Mononuclear cell (primary cell): ENCODE measurements at regions not wholly inside any gene's neighbourhood (a gene's known extent, or its start where the extent isn't known, plus 50 kb on each side); places are given as distances from the start of the nearest gene placed in this dataset.

ENCODE experiments used
- H3K27me3 ChIP-seq: 2 replicates; pipeline ENCODE4 v1.6.0; 2011; ENCODE audit warnings: low read length, control low read depth; ENCODE audit not compliant: insufficient read depth
- H3K4me1 ChIP-seq: 2 replicates; pipeline ENCODE4 v1.5.1; 2011; ENCODE audit warnings: mild to moderate bottlenecking, low read length, control low read depth; ENCODE audit not compliant: insufficient read depth
- H3K4me3 ChIP-seq: 2 replicates; pipeline ENCODE4 v1.5.1; 2011; ENCODE audit warnings: mild to moderate bottlenecking, low read length, moderate library complexity
- H3K9me3 ChIP-seq: 2 replicates; pipeline ENCODE4 v1.5.1; 2011; ENCODE audit warnings: low read depth, mild to moderate bottlenecking, control low read depth, low read length

DNA sequence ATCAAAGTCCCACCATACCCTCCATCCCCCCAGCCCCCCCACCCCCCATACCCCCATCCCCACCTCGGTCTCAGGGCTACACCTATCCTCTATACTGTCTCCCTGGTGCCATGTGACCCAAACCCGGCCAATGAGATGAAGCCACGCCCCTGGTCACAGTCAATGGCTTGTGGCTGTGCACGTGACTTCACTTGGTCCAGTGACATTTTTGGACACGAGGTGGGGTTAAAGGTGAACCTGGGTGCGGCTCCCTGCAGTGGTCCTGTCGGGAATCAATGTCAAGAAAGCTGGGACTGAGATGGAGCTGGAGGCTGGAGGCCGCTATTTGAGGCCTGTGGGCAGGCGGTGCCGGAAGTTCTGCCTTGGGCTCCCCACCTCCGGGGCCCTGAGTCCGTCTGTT, 100.7 kb upstream of the MAP1LC3B2 start:
- Histone ChIP-seq H3K4me1 (peaks cover 4% of the 10 kb centered on the region), H3K9me3 (no peaks in the 10 kb centered on the region), H3K4me3 (no peak overlapping the region), H3K27me3 (no peaks in the 10 kb centered on the region)

DNA sequence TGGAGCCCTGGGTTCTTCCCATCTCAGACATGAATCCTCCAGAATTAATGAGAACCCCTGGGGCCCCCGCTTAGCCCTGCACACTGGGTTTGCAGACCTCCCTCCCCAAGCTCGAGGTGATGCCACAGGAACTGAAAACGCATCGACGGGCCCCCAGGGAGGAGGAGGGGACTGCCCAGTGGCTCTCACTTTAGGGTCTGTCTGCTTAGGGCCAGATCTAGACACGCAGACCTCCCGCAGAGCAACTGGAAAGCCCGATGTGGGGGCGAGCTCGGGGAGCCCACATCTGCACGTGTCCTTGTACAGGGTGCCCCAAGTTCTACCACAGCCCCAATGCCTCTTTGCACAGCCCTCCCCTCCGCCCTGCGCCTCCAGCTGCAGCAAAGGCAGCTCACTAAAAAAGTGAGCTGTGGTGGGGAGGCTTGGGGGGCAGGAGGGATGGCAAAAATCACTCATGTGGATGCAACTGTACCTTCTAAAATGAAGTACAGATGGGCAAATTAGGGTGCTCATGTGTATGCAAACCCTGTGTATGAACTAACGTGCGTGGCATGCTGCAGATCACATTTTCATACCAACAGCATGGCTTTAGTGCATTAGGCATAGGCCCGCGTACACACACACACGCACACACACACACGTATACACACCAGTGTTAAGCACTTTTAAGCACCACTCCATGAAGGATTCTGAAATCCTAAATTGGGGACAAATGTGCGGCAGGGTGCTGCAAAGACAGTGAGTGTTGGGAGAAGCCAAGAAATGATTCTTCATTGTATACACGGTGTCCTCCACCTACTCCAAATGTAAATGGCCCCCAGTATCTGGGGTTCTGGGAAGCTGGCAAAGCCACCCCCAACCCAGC, 99.9 kb upstream of the MAP1LC3B2 start:
- Histone ChIP-seq H3K4me1 (peaks cover 4% of the 10 kb centered on the region), H3K9me3 (no peaks in the 10 kb centered on the region), H3K27me3 (no peaks in the 10 kb centered on the region), H3K4me3 (no peak overlapping the region)

DNA sequence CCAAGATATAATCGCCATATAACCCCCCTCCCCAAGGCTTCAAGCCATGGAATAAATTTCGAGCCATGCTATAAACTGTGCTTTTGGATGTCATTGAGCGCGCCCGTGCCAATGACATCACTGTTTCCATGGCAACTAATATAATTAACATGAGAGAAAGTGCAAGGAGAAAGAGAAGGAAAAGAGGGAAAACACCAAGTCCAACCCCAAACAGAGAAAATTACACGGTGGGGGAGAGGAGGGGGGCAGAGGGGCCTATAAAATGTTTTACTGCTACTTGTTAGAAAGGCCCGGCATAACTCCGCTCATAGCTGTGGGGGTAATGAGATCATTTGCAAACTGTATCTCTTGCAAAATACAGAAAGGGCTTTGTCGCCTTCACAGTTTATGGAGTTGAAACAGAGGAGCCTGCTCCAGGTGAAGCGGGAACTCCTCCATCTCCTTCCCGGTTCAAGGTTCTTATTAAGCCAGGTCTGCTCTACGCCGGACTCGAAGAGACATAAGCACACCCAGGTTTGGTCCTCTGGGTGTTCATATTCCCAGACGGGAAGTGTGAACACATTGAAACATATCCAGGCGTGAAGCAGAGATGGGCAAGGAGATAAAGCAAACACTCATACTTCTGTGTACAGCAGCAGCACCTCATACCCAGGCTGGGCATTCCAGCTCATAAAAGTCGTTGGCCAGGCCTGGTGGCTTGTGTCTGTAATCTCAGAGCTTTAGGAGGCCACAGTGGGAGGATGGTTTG, 99.1 kb upstream of the MAP1LC3B2 start:
- no peaks in the 10 kb centered on the region for H3K9me3 ChIP-seq
- H3K4me3 ChIP-seq = no peak overlapping the region
- H3K27me3 ChIP-seq = no peaks in the 10 kb centered on the region
- H3K4me1 ChIP-seq = peaks cover 4% of the 10 kb centered on the region

DNA sequence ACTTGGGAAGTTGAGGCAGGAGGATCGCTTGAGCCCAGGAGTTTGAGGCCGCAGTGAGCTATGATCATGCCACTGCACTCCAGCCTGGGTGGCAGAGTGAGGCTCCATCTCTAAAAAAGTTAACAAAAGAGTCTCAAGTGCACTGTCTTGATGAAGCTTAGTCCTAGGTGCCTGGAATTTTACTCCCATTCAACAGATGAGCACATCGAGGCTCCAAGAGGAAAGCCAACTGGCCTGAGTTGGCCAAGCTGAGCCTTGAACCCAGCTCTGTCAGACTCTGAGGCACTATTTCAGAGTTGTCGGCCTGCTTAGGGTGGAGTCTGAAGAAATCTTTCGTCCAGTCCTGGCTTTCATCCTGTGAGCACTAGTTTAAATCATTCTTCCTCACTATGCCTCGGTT, 98.1 kb upstream of the MAP1LC3B2 start:
- no peaks in the 10 kb centered on the region for H3K9me3 ChIP-seq
- no peak overlapping the region for H3K4me3 ChIP-seq

DNA sequence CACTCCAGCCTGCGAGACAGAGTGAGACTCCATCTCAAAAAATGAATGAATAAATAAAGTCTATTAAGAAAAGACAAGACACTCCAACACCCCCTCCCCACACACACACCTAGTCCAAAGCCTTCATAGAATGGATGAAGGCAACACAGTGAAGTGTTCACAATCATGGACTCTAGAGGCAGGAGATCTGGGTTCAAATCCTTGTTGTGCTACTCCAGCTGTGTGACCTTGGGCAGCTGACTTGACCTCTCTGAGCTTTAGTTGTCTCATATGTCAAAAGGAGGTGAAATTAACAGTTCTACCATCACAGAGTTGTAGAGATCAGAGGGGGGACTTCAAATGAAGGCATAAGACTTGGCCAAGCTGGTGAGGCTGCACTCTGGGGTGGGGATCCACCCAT, 95.8 kb upstream of the MAP1LC3B2 start:
- H3K4me3 ChIP-seq = no peak overlapping the region
- H3K27me3 ChIP-seq = no peaks in the 10 kb centered on the region
- H3K4me1 ChIP-seq = no peaks in the 10 kb centered on the region
- H3K9me3 ChIP-seq = no peaks in the 10 kb centered on the region

More for the DNA sequence above, 98.1 kb upstream of the MAP1LC3B2 start:
- Histone ChIP-seq H3K4me1 (no peaks in the 10 kb centered on the region), H3K27me3 (no peaks in the 10 kb centered on the region)

DNA sequence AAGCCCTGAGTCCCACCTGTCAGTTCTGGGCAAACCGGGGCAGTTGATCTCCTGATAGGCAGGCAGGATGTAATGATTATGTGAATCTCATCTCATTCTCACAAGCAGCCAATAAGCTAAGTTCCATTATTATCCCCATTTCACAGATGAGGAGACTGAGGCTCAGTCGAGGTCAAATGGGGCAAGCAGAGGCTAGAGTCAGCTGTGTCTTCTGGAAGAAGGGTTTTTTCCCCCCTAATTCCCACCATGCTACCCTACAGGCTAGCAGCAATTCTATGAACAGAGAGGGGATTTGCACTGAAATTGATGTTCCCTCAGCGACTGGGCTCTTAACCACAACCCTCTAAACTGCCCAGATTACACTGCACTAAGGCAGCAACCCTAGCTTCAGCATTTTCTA, 93.8 kb upstream of the MAP1LC3B2 start:
- H3K27me3 ChIP-seq = no peaks in the 10 kb centered on the region
- H3K4me3 ChIP-seq = no peak overlapping the region
- H3K9me3 ChIP-seq = no peaks in the 10 kb centered on the region
- no peaks in the 10 kb centered on the region for H3K4me1 ChIP-seq

DNA sequence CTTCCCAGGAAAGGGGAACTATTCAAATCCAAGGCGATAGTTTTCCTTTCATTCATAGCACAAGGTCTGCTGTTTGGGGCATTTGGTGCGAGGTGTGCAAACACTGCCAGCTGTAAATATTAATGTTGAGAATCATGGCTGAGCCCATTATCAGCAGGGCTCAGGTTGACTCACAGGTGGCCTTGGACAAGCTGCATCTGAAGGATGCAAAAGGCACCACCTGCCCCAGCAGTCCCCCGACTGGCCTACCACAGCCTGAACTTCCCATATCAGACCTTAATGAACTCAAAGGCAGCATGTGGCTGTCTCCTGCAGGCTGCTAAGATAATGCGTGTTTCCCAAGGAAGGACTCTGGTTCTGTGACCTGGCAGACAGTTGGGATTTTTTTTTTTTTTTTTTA, 93.3 kb upstream of the MAP1LC3B2 start:
- Histone ChIP-seq H3K27me3 (no peaks in the 10 kb centered on the region), H3K4me1 (no peaks in the 10 kb centered on the region), H3K4me3 (no peak overlapping the region), H3K9me3 (no peaks in the 10 kb centered on the region)

DNA sequence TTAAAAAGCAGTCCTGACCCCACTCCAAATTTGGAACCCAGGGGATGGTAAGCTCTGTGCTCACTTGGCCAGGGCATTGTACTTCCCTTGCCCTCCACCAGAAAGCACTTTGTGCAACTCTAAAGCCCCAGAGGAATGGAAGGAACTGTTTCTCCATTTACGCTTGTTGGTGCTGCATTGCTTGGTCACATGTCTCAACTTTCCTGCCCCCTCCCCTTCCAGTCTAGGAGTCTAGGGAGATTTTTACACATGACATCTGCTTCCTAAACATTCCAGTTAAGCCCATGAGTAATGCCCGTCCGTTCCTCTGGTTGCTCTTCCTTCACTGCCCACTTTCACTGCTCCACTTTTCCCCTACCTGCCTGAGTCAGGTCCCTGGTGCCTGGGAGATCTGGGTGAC, 92.6 kb upstream of the MAP1LC3B2 start:
- Histone ChIP-seq H3K4me1 (no peaks in the 10 kb centered on the region), H3K4me3 (no peak overlapping the region), H3K9me3 (no peaks in the 10 kb centered on the region), H3K27me3 (no peaks in the 10 kb centered on the region)

DNA sequence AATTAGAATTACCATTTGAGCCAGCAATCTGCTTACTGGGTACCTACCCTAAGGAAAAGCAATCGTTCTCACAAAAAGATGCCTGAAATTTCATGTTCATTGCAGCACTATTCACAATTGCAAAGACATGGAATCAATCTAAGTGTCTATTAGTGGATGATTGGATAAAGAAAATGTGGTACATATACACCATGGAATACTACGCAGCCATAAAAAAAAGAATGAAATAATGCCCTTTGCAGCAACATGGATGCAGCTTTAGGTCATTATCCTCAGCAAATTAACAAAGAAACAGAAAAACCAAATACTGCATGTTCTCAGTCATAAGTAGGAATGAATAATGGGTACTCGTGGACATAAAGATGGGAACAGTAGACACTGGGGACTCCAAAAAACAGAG, 89.8 kb upstream of the MAP1LC3B2 start:
- no peaks in the 10 kb centered on the region for H3K9me3 ChIP-seq
- H3K27me3 ChIP-seq = no peaks in the 10 kb centered on the region
- H3K4me3 ChIP-seq = no peak overlapping the region
- H3K4me1 ChIP-seq = no peaks in the 10 kb centered on the region

DNA sequence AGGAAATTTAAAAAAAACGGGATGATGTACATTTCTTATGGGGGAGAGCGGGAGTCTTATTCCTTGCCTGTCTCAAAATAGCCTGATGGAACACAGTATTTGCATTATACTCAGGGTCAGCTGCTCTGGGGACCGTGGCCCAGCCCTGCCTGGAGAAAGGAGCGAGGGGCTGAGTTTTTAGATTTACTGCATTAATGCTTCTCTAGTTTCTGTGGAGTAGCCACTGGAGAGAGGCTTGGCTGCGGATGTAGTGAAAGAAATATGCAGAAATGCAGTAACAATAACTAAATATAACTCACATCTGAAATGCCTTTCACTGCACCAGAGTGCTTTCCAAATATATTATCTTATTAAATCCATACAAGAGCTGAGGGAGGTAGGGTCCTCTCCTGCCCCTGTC, 87.6 kb upstream of the MAP1LC3B2 start:
- Histone ChIP-seq H3K4me3 (no peak overlapping the region), H3K9me3 (no peaks in the 10 kb centered on the region), H3K4me1 (no peaks in the 10 kb centered on the region), H3K27me3 (no peaks in the 10 kb centered on the region)

DNA sequence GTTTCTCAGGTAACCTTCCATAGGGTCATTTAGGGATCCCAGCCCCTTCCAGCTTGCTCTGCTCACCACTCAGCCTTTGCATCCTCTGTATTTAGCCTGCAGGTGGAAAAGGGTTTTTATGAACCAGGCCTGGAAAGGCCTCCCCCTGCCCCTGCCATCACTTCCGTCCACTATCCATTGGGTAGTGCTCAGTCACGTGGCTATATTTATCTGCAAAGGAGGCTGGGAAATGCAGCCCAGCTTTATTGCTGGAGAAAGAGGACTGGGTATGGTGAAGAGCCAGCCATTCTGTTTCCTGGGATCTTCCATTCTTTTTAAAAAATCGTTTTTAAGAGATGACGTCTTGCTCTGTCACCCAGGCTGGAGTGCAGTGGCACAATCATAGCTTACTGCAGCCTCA, 87.0 kb upstream of the MAP1LC3B2 start:
- Histone ChIP-seq H3K9me3 (no peaks in the 10 kb centered on the region), H3K27me3 (no peaks in the 10 kb centered on the region), H3K4me3 (no peak overlapping the region), H3K4me1 (no peaks in the 10 kb centered on the region)

DNA sequence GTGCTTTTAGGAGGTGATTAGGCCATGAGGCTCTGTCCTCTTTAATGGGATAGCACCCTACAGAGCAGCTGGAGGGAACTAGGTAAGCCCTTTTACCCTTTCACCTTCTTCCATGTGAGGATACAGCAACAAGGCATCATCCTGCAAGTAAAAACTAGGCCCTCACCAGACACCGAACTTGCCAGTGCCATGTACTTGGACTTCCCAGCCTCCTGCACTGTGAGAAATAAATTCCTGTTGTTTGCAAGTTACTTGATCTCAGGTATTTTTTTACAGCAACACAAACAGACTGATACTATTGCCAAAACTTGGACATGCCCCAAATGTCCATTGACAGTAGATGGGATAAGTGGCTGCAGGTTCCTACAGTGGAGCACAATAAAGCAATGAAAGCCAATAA, 85.8 kb upstream of the MAP1LC3B2 start:
- H3K9me3 ChIP-seq = no peaks in the 10 kb centered on the region
- no peaks in the 10 kb centered on the region for H3K27me3 ChIP-seq
- no peaks in the 10 kb centered on the region for H3K4me1 ChIP-seq
- no peak overlapping the region for H3K4me3 ChIP-seq

DNA sequence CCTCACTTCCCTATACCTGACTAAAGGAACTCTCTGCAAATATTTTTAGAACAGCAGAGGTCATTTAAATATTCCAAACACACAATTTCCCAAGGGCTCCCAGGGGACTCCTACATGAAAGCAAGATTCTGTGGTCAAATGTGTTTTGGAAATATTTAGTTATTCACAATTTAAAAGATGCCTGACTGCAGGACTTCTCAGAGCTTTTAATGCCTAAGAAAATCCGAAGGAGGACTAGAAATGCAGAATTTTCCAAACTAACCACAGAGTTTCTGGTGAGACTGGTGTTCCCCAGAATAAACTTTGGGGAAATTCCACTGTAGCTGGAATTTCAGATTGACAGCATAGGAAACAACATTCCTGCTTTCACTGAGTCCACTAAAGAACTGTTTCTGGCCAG, 84.8 kb upstream of the MAP1LC3B2 start:
- Histone ChIP-seq H3K9me3 (no peaks in the 10 kb centered on the region), H3K4me1 (no peaks in the 10 kb centered on the region), H3K27me3 (no peaks in the 10 kb centered on the region), H3K4me3 (no peak overlapping the region)

DNA sequence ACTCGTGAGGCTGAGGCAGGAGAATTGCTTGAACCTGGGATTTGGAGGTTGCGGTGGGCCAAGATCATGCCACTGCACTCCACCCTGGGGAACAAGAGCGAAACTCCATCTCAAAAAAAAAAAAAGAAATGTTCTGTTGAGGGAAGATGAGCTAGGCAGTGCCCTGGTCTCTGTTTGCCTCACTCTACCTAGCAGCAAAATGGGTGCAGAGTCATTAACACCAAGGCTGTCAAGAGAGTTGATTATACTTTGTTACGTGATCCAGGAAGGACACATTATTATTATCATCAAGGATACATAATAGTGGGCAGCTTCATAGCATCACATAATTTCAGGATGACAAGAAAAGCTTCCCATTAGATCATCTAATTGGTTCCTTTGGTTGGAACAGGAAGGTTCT, 84.3 kb upstream of the MAP1LC3B2 start:
- Histone ChIP-seq H3K27me3 (no peaks in the 10 kb centered on the region), H3K4me1 (no peaks in the 10 kb centered on the region), H3K4me3 (no peak overlapping the region), H3K9me3 (no peaks in the 10 kb centered on the region)

DNA sequence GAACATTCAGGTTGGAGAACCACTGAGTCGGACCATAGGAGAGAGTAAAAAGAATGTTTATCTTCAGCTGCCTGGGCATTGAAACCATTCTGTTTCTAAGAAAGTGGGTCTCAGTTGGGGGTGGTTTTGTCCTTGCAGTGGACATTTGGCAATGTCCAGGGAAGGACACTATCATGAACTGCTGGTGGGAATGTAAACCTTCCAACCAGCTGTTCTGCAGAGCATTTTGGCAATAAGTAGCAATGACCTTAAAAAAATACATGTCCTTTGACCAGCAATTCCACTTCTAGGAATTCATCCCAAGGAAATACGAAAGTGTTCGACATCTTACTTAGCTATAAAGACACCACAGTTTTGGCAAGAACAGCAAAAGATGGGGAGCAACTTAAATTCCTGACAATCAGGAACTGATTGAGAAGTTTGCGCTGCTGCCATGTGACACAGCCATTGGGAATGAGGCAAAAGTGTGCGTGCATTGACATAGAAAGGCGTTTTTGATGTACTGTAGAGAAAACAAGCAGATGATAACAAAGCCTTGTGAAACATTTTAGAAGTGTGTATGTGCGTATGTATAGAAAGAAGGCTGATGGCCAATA, 82.9 kb upstream of the MAP1LC3B2 start:
- Histone ChIP-seq H3K4me3 (no peak overlapping the region), H3K4me1 (no peaks in the 10 kb centered on the region)

More for the DNA sequence above, 82.9 kb upstream of the MAP1LC3B2 start:
- Histone ChIP-seq H3K9me3 (no peaks in the 10 kb centered on the region), H3K27me3 (no peaks in the 10 kb centered on the region)
